NCI-H1048 (cell line): ENCODE measurements at regions not wholly inside any gene's neighbourhood (a gene's known extent, or its start where the extent isn't known, plus 50 kb on each side); places are given as distances from the start of the nearest gene placed in this dataset.
"Not testable (repeated sequence)": the region's sequence is repeated elsewhere in the genome, so short reads cannot be mapped to it uniquely, and the experiment has no call there.

Experiments
- DNase-seq: peaks from one replicate; lab custom pipeline; 2025; lab: John Stamatoyannopoulos, UW

DNA sequence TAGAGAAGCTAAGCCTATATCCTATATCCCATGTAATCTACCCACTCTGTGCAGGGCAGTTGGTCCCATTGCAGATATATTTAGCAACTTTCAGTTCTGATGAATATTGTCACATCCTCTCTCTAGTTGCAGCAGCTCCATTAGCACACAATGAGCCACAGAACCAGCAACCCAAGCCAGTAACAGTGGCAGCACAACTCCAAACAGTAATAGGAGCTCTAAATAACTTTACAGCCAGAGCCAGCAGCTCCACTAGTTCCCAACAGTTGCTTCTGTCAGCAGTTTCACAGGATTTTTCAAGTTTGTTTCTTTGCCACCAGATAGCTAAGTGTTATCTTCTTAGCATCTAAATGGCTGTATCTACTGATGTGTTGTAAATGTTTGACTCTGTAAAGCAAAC lies 490.8 kb downstream of the HTR1B start:
- no peak for DNase-seq

DNA sequence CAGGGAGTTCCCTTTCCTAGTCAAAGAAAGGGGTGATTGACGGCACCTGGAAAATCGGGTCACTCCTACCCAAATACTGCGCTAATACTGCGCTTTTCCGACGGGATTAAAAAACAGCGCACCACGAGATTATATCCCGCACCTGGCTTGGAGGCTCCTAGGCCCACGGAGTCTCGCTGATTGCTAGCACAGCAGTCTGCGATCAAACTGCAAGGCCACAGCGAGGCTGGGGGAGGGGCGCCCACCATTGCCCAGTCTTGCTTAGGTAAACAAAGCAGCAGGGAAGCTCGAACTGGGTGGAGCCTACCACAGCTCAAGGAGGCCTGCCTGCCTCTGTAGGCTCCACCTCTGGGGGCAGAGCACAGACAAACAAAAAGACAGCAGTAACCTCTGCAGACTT lies 504.1 kb downstream of the HTR1B start:
- DNase-seq: not testable (repeated sequence)

DNA sequence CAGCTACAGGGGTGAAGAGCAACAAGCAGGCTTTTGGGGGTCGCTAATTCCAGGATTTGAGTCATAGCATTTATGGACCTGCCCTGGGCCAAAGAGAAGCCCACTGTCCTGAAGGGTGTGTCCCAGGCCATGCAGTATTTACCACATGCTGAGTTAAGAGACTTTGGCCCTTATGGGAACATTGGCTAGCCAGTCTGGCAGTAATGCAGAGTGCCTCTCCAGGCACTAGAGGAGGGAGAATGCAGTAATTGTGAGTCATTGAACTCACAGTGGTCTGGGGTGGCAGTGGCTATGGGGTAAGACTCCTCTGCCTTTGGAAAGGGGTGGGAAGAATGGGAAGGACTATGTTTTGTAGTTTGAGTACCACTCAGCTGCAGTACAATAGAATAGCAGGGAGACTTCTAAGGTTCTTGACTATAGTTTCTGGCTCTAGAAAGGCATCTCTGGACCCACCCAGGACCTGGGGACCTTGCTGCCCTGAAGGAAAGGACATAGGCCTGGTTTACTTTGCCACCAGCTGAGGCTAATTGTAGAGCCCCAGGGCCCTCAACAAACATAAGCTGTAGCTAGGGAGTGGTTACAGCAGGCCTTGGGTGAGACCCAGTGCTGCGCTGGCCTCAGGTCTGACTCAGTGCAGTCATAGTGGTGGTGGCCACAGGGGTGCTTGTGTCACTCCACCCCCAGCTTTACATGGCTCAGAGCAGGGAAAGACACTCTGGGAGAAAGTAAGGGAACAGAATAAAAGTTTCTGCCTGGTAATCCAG lies 520.9 kb downstream of the HTR1B start:
- no peak for DNase-seq

DNA sequence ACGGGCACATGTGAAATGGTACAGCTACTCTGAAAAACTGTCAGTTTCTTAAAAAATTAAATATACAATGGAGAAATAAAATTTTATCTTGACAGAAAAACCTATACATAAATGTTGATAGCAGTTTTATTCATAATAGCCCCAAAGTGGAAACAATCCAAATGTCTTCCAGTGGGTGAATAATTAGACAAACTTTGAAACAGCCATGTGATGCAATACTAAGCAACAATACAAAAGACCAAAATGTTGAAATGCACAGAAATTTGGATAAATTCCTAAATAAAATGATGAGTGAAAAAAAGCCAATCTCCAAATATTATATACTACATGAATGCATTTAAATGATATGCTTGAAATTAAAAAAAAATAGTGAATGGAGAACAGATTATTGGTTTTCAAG lies 523.1 kb downstream of the HTR1B start:
- no peak for DNase-seq

DNA sequence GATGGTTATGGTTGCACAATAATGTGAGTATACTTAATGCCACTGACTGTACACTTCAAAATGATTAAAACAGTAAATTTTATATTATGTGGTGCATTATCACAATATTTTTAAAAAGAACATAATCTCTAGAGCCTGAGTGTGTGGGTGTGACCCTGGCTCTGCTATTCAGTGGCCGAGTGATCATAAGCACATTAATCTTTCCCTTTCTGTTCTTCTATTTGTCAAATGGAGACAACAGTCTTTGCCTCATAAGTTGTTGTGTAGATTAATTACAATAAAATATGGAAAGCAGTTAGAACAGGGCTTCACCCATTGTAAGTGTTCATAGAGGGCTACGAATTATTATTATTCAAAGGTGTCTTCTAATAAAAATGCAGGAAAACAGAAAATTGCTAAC lies 548.6 kb downstream of the HTR1B start:
- DNase-seq: no peak

DNA sequence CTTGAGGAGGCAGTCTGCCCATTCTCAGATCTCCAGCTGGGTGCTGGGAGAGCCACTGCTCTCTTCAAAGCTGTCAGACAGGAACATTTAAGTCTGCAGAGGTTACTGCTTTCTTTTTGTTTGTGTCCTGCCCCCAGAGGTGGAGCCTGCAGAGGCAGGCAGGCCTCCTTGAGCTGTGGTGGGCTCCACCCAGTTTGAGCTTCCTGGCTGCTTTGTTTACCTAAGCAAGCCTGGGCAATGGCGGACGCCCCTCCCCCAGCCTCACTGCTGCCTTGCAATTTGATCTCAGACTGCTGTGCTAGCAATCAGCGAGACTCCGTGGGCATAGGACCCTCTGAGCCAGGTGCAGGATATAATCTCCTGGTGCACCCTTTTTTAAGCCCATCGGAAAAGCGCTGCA lies 557.8 kb downstream of the HTR1B start:
- DNase-seq: not testable (repeated sequence)

DNA sequence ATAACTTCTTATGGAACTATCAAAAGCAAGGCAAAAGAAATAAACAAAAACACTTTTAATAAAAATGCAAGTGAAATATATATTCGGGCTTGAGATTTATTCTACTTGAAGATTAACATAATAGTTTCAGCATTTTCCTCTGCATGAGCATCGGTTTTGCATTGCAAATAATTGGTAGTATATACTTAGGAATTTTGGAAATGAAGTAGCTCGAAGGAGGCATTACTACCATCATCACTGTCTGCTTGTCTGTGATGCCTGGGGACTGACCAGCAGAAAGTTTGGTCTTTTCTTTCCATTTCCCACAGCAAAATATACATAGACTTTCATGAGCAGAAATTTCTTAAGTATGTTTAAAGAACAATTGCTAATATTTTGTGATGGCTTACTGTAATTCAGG lies 570.7 kb downstream of the HTR1B start:
- DNase-seq: no peak

DNA sequence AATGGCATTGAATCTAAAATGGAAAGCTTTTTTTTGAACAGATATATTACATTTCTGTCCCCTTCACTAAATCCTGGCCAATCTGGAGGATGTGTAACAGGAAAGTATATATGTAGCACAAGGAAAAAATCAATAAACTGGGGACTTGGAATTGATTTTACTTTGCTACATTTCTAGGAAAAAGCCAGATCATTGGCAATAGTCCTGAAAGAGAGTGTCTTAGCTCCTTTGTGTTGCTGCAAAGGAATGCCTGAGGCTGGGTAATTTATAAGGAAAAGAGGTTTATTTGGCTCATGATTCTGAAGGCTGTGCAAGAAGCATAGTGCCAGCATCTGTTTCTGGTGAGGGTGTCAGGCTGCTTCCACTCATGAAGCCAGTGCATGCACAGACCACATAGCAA lies 574.9 kb downstream of the HTR1B start:
- DNase-seq: no peak

DNA sequence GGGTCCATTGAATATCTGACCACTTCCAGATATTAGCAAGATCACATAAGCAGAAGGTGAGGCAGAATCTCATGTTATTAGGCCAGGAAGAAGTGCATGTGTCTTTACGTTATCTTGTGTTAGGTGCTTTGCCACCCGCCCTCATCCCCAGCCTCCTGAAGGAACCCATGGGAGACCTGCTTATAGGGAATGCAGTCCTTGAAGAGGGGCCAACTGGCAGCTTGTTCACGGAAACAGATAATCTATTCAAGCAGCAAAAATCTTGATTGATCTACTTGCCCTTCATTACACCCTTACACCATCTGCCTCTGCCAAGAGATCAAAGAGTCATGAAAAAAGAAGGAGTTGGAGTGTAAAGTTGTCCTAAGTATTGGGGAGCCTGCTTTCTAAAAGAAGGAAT lies 576.4 kb downstream of the HTR1B start:
- no peak for DNase-seq

DNA sequence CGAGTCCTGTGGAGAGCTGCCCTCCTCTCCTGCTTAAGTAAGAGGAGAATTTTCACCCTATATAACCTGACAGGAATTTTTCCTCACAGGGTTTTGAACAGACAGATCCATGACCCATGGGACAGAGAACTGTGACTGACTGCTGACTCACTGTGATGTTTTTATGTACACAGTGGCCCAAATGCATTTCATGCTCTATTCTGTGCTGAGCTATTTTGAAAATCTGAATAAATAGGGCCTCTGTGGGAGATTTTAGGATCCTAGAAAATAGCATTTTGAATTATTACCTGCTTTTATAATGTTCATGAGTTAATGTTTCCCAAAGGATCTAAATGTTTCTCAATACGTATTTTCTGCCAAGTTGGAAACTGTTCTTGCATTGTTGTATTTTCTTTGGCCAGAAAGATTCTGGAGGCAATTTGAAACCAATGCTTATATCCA lies 577.4 kb downstream of the HTR1B start:
- DNase-seq: no peak

DNA sequence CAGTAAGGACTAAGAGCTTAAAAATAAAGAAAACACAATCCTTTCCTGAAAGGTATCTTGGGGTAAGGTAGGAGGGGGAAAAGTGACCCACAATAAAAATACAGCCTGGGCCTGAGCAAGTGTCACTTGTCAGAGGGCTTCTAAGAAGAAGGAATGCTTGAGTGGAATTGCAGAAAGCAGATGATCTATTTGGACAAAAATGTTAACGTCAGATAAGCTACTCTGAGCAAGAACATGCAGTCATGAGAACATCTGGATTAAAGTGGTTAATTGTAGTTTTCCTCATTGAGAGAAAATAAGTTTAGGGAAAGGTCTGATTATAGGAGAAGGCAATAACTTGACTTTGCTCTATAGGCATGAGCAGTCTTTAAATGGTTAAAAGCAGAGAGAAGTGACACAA lies 581.9 kb downstream of the HTR1B start:
- no peak for DNase-seq

DNA sequence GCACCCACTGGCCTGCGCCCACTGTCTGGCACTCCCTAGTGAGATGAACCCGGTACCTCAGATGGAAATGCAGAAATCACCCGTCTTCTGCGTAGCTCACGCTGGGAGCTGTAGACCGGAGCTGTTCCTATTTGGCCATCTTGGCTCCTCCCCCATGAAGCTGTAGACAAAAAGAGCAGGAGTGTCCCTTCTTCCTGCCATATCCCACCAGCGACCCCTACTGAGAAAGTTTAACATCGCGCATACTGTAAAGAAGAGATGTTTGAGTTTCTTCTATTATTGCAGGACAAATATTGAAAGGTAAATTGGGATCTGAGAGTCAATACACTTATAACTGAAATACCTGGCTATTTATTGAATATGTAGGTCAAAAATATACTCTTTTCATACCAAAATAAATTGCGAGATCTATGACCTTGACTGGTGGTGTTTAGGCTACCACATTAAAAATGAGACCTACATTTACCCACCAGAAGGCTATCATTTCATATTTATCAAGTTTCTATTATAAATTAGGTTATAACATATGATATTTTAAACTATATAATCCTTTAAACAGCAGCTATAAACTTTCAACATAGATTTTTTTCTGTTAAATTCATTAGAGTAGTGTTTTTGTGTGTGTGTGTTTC lies 586.3 kb downstream of the HTR1B start:
- DNase-seq: no peak

DNA sequence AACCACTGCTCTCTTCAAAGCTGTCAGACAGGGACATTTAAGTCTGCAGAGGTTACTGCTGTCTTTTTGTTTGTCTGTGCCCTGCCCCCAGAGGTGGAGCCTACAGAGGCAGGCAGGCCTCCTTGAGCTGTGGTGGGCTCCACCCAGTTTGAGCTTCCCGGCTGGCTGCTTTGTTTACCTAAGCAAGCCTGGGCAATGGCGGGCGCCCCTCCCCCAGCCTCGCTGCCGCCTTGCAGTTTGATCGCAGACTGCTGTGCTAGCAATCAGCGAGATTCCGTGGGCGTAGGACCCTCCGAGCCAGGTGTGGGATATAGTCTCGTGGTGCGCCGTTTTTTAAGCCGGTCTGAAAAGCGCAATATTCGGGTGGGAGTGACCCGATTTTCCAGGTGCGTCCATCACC lies 586.9 kb downstream of the HTR1B start:
- not testable (repeated sequence) for DNase-seq

DNA sequence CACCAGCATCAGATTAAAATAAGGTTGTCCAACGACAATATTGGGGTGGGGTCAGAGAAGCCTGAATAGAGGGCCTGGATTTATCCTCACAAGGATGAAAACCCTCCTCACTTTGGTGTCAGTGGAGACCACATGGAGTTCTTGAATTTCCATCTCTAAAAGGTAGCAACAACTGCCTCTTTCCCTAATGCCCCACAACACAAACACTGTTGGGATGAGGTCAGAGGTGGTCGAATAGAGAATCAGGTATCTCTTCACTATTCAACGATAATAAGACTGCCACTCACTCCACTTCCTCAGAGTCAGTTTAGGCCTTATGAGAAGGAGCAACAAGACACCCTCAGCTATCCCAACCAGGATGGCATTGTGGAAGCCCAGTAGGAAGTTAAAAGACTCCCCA lies 596.1 kb downstream of the HTR1B start:
- DNase-seq: no peak

DNA sequence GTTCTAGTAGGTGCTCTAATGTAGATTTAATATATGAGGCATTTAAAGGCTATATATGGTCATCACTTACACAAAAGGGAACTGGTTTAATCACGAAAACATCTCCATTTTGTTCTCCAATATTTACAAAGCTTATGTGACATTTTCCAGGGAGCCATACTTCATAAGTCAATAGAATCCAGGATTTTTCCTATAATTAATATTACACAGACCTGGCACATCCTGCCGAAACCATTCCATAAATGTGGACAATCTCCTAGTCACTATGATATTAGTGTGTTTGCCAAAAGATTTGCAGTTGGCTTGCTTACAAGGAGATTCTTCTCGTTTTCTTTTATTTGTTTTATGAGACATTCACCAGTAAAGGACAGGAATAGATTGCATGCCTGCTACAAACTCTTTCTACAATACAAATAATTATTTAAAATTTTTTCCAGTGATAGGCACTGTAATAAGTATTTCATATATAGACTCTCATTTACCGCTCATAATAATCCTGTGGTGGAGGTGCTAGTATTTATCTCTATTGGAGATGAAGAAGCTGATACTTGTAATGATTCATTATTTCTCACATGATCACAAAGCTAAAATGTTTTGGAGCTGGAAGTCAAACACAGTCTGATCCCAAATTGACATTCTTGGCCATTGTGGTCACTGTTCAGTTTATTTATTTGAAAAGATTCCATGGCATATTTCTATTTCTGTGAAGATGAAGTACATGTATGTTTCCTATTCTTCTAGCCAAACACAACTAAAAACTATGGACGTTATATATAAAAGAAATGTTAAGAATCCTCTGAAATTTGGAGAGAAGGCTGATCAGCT lies 597.0 kb downstream of the HTR1B start:
- no peak for DNase-seq

DNA sequence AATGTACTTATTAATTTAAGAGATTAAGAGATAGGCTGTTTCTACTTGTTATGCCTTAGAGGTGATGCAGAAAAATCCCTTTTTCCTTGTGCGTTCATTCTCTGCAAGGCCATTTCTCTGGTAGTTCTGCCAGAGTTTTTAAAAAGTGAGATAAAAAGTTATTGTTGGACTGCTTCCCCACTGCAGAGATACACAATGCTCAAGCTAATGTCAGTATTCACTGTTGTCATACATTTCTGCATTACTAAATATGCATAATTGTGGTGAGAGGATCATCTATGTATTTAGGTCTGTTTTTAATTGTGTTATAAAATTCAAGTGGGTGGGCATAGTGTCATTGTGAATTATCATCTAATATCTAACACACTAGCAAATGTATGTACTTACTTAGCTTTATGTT lies 600.4 kb downstream of the HTR1B start:
- no peak for DNase-seq

DNA sequence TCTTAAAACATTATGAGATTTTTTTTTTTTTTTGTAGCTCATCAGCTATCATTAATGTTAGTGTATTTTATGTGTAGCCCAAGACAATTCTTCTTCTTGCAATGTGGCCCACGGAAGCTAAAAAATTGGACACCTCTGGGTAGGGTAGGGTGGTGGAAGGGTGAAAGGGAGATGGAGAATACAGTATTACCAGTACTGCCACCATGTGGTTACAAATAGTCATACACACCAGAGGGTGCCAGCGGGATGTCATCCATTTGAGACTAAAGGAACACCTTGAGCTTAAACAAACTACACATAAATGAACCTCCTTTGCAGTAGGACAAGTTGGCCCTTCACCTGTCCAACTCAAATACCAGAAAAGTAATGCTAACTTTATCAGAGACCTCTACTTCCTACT lies 601.9 kb downstream of the HTR1B start:
- no peak for DNase-seq

DNA sequence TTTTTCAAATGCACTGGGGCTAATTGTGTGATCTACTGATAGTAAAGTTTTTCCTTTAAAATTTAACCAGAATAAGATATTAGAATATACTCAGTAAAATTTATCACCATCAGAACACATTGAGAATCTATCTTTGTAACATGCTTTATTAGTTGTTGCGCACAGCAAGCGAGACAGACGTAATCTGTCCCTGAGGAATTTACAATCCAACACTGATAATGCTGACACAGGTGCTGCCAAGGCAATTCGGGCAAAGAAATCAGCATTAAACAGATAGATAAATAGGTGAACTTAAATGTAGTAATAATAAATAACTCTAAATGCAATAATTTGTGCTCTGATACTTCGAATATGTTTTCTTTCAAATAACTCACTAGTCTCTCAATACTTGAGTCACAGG lies 607.2 kb downstream of the HTR1B start:
- no peak for DNase-seq

DNA sequence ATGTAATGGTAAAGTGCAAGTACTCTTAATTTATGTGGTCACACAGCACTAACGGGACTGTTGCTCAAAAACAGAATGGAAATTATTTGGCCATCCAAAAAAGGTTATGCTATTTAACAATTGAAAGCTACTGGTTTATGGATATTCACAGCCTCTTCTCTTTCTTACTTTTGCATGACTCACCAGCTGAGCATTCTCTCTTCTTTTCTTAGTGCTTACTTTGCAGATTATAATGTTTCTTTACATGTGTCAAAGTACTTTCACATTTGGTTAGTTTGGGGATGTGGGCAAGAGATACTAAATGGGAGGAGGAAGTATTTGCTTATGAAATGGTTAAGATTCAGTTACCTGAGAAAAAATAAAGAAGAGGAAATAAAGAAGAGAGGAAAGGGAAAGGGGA lies 610.5 kb downstream of the HTR1B start:
- DNase-seq: no peak

DNA sequence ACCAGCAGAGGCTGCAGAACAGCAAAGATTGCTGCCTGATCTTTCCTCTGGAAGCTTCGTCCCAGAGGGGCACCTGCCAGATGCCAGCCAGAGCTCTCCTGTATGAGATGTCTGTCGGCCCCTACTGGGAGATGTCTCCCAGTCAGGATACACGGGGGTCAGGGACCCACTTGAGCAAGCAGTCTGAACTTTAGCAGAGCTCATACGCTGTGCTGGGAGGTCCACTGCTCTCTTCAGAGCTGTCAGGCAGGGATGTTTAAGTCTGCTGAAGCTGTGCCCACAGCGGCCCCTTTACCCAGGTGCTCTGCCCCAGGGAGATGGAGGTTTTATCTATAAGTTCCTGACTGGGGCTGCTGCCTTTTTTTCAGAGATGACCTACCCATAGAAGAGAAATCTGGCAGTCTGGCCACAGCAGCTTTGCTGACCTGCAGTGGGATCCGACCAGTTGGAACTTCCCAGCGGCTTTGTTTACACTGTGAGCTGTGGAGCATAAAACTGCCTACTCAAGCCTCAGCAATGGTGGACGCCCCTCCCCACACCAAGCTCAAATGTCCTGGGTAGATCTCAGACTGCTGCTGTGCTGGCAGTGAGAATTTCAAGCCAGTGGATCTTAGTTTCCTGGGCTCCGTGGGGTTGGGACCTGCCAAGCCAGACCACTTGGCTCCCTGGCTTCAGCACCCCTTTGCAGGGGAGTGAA lies 613.9 kb downstream of the HTR1B start:
- not testable (repeated sequence) for DNase-seq

DNA sequence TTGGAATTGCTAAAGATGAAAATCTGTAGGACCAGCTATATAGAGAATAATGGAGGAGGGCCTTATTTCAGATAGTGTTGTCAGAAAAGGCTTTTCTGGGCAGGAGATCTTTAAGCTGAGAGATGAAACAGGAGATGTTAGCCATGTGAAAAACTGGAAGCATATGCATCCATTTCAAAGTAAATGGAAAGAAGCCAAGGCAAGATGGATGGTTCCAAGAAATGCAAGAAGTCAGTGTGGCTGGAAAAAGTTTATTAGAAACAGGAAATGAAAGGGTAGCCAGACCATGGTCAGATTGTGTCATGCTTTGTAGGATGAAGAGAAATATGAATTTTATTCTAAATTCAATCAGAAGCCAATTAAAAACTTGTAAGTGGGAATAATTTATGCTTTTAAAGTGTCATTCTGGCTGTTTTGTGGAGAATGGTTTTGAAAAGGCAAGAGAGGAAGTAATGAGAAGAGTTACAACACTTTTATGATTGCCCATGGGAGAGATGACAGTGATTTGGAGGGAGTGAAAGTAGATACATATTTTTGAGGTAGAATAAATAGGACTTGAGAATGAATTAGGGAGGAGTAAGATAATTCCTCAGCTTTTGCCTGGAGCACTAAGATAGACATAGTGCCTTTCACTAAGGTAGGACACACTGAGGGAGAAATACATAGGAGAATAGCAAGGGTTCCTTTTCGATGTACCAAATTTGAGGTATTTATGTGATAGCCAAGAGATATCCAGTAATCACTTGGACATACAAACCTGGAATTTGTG lies 620.1 kb downstream of the HTR1B start:
- DNase-seq: no peak

DNA sequence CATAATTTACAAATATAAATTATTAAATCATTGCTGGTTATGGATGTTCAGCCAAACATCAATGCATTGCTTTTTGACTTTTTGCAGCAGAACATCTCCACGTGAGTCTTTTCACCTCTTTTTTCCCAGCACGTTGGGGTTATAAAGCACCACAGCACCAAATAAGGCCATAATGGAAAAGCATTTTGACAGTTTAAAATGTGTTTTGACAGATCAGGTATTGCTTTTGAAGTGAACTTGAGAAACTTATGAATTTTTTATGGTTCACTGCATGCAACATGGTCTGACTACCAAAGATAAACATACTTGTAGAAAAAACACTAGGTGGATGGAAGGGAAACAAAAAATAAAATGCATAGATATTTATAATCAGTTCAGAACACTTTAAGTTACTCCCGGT lies 622.4 kb downstream of the HTR1B start:
- no peak for DNase-seq
